Dedifferentiated amniotic fluid mesenchymal stem cell (primary cell): ENCODE measurements at regions not wholly inside any gene's neighbourhood (a gene's known extent, or its start where the extent isn't known, plus 50 kb on each side); places are given as distances from the start of the nearest gene placed in this dataset.
A peak's percentile ranks its signal among the peaks of the same experiment; 100 is the strongest.
"Not testable (repeated sequence)": the region's sequence is repeated elsewhere in the genome, so short reads cannot be mapped to it uniquely, and the experiment has no call there.

ENCODE experiments used
- DNase-seq: peaks from one replicate; pipeline ENCODE4 v3.0.0-alpha.2; 2016; ENCODE audit errors: extremely low spot score

DNA sequence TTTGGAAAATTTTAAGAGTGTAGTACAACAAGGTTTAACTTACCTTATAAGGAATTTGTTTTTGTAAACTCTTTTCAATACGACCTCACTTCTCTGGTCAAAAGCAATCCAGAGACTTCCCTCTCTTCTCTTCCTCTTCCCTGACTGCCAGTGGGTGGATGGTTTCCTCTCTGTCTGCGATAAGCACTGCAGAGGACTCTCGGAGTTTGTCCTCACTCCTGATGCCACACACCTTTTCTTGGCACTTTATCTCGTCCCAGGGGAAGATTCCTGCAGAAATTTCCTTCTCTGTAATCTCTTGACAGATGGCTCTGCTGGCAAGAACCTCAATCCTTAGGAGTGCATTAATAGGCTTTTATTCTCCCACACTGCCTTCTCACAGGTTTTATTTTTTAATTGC is 641.6 kb downstream of the NR2F1-AS1 start:
- no peak for DNase-seq

DNA sequence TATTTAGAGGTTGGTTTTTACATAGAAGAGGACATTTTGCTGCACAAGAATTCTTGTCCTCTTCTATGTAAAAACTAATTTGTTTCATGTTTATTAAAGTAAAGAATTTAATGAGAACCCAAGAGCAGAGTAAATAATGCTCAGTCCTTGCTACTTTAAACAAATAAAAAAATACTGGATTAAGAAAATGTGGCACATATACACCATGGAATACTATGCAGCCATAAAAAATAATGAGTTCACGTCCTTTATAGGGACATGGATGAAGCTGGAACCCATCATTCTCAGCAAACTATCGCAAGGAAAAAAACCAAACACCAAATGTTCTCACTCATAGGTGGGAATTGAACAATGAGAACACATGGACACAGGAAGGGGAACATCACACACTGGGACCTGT is 643.6 kb downstream of the NR2F1-AS1 start:
- not testable (repeated sequence) for DNase-seq

- no peak for DNase-seq
Observed at GRCh38 chr5:92930057-92930456, 651.0 kb downstream of the NR2F1-AS1 start.

DNA sequence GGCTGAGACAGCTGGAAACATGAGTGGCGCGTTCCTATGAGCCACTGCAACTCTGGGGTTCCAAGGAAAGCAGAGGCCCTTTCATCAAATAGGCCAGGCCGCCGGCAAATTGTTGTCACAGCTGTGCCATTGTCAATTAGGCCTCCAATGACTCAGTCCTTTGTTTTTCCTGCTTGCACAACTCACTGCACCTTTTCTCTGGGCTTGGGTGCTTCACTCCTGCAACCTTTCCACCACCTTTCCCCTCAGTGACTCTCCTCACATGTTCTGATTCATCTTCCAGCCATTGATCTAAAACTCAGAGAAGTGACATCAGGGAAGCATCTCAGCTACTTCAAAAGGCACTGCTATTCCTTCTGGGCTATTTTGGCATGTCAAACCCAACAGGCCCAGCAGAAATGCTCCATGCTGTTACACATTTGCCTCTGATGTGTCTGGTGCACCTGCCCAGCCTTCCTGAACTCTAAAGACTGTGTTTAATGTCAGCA is 653.7 kb downstream of the NR2F1-AS1 start:
- no peak for DNase-seq

GRCh38 chr5:92923885-92924284 is 657.1 kb downstream of the NR2F1-AS1 start:
- DNase-seq: no peak

GRCh38 chr5:92922231-92922967 is 658.6 kb downstream of the NR2F1-AS1 start:
- DNase-seq: no peak

DNA sequence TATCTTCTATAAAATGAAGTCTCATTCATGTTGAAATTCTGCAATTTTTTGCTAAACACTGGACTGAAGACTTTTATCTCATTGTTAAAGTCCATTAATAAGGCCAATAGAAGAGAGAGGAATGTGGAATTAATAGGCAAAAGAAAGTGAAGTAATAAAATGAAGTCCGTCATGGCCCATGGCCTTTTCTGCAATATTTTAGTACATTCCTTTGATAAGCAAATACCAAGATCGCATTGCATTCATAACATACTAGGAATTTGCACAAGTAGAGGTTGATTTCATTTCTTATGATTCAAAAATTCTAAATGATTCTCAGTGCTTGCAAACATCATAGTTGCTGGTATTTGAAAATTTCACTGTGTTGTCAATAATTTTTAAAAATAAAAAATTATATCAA is 664.0 kb downstream of the NR2F1-AS1 start:
- DNase-seq: peak; percentile 27

GRCh38 chr5:92916036-92916435 is 665.0 kb downstream of the NR2F1-AS1 start:
- no peak for DNase-seq

DNA sequence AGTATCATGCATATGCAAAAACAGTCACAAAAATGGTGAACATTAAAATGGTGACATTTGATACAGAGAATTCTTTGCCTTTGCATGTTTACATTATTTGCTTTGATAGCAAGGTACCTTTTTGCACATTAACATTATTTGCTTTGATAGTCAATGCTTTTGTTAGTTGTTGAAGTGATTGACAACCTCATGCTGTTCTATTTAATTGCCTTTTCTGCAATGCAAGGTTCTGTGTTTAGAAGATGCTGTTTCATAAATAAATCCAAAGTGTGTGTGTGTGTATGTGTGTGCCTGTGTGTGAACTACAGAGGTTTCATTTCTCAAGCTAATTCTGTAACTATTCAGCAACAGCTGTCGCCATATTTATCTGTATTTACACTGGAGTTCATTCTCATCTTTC is 668.7 kb downstream of the NR2F1-AS1 start:
- DNase-seq: no peak

DNA sequence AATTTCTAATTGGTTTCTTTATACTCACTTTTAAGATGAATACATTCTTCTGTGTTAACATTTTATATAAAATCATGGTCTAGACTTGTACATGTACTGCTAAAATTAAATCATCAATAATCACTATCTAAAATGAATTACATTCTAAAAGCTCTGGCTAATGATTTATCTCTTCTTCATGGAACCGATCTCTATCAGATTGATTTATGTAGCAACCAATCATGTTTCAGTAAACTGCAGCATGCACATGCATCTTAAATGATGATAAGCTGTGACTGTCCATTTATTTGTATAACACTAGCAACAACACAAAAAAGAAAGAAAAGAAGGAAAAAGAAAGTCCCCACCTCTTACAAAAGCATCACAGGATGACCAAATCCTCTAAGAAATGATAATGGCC is 669.2 kb downstream of the NR2F1-AS1 start:
- no peak for DNase-seq

- no peak for DNase-seq
Observed at GRCh38 chr5:92911293-92911692, 669.7 kb downstream of the NR2F1-AS1 start.

- no peak for DNase-seq
Observed at GRCh38 chr5:92909602-92909962, 671.4 kb downstream of the NR2F1-AS1 start.

- DNase-seq: no peak
Observed at GRCh38 chr5:92908952-92909601, 671.9 kb downstream of the NR2F1-AS1 start.

DNA sequence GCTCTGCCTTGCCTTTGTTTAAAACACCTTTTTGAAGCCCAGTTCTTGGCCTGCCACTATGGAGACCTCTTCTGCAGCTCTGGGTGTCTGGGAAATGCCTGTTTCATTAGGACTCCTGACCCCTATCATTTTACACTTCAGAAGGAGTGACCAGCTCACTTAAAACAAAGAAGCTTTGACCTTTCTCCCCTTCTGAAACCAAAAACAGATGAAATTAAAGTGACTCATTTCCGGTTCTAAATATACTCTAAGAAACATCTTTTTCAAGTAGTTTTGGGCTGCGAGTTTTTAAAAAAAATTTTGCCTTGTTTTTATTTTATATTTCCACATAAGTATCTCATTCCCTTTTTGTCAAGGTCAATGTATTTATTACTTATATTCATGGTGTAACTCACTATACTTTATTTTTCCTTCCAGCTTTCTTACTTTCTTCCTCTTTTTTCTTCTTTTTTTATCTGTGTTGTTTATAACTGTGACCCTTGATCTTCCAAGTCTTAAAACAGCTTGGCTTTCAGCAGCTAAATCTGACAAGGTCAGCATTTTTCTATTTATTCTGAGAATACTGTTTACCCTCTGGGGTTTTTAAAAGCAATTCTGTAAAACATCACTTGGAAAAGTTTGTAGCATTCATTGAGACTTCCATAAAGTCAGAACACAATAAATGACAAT is 672.9 kb downstream of the NR2F1-AS1 start:
- peak; percentile 24 for DNase-seq

- DNase-seq: no peak
Observed at GRCh38 chr5:92906798-92907376, 674.1 kb downstream of the NR2F1-AS1 start.

GRCh38 chr5:92904021-92904420 is 677.0 kb downstream of the NR2F1-AS1 start:
- DNase-seq: no peak

DNA sequence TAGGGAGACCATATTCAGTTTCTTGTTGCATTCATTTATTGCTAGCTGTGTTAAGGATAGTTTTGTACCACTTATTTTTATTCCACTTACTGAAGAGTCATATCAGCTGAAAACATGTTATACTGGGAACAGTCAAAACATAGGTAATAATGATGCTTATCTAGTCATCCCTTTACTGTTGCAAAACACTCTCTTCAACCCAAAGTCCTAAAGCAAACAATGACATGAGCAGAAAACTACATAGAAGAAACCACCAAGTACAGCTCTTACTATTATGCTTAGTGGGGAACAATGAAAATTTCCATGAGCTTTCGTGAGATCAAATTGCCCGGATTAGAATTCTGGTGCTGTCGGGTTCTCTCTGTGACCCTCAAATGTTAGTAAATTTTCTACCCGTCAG is 681.4 kb downstream of the NR2F1-AS1 start:
- no peak for DNase-seq

DNA sequence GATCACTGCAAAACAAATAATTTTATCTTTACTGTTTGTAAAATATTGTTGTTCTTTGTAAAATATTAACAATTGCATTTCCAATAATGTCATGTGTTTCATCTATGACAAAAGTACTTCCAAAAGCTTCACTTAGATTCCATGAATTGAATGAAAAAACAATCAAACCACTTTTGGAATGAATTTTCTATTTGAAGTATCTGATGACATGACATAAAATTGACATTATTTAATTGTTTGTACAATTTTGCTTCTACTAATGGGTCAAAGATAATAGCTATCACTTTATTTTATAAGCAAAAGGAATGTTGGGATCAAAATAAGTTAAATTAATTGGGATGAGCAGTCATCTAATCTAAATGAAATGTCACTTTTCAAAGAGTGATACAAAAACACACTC is 684.3 kb downstream of the NR2F1-AS1 start:
- no peak for DNase-seq

DNA sequence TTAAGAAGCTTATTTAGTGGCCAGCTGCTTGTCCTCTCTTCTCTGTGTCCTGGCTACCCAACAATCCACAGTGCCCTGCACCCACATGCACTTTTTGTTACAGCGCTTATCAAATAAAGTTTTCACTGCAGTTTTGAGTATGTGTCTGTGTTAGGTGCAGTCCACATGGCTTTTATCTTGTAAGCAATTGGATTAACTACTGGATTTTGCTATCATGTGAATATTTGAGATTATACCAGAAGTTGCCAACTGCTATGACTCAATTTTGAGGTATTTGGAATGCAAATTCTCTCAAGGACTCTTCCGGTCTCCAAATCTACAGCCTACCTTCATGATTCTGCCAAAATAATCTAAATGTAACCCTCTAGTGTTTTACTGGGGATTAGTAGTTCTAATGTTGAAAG is 690.2 kb downstream of the NR2F1-AS1 start:
- DNase-seq: no peak

GRCh38 chr5:92889140-92889539 is 691.9 kb downstream of the NR2F1-AS1 start:
- DNase-seq: no peak

GRCh38 chr5:92887254-92887653 is 693.8 kb downstream of the NR2F1-AS1 start:
- no peak for DNase-seq

DNA sequence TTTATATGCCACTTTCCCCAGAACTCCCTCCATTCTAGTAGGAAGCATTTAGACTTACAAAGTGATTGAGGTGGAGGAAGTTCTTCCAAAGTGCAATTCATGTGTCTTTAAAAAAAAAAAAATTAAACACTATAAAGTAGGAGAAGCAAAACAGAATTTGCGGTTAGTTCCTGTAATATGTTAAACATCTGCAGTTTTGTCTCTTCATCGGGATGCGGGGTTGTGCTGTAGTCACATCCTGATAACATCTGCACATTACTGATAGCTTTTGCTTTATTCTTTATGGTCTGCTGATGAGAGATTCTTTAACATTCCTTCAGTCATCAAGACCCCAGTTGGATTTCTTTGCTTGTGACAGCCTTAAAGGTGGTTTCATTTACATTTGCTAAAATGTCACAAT is 694.3 kb downstream of the NR2F1-AS1 start:
- no peak for DNase-seq

GRCh38 chr5:92885950-92886349 is 695.1 kb downstream of the NR2F1-AS1 start:
- DNase-seq: no peak
